A673 (cell line): ENCODE measurements at regions not wholly inside any gene's neighbourhood (a gene's known extent, or its start where the extent isn't known, plus 50 kb on each side); places are given as distances from the start of the nearest gene placed in this dataset.

ENCODE experiments used
- EZH2 ChIP-seq: fragments of 200-600 bp; sonication (generic); IDR thresholded peaks from 2 replicates; pipeline ENCODE4 v1.6.1; 2017; ENCODE audit warnings: borderline replicate concordance, low read depth, mild to moderate bottlenecking, mixed read lengths, antibody characterized with exemption, low read length; ENCODE audit not compliant: poor library complexity, severe bottlenecking
- TF ChIP-seq, protein P1 (sequence below): fragments of 300-800, 200-600 bp; sonication (generic); conservative IDR thresholded peaks from 2 replicates; pipeline ENCODE4 v1.5.1; 2017; ENCODE audit warnings: low read depth, mild to moderate bottlenecking, antibody characterized with exemption, low read length, moderate library complexity, mixed read lengths

DNA sequence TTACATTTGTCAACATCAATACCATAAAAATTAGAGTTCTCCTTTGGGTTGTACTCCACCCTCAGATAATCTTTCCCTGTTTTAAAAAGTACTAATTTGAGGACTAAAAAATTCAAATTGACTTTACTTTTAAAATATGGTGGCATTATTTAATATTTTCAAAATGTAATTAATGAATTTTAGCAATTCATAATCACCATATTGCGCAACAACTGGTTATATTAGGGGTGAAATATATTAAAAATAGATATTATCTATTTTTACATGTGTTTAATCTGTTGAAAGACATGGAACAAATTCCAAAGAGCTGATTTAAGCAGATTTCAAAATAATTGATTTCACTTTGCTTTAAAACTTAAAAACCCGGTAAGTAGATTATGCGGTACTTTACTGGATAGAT is 236.6 kb upstream of the NOL4 start:
- TF ChIP-seq, protein P1, sequence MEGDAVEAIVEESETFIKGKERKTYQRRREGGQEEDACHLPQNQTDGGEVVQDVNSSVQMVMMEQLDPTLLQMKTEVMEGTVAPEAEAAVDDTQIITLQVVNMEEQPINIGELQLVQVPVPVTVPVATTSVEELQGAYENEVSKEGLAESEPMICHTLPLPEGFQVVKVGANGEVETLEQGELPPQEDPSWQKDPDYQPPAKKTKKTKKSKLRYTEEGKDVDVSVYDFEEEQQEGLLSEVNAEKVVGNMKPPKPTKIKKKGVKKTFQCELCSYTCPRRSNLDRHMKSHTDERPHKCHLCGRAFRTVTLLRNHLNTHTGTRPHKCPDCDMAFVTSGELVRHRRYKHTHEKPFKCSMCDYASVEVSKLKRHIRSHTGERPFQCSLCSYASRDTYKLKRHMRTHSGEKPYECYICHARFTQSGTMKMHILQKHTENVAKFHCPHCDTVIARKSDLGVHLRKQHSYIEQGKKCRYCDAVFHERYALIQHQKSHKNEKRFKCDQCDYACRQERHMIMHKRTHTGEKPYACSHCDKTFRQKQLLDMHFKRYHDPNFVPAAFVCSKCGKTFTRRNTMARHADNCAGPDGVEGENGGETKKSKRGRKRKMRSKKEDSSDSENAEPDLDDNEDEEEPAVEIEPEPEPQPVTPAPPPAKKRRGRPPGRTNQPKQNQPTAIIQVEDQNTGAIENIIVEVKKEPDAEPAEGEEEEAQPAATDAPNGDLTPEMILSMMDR, result no peak
- TF ChIP-seq EZH2, result no peak
